ENCODE measurements at regions not wholly inside any gene's neighbourhood (a gene's known extent, or its start where the extent isn't known, plus 50 kb on each side); places are given as distances from the start of the nearest gene placed in this dataset.

GRCh38 chr1:87250336-87250735 lies 78.3 kb upstream of the LMO4 start:
- H3K27ac ChIP-seq (ENCODE audit: low read depth, low read length): no peak overlapping the region
- H4K20me1 ChIP-seq (ENCODE audit: insufficient read depth, low read length): no peaks in the 10 kb centered on the region
- no peaks in the 10 kb centered on the region for H3K4me1 ChIP-seq (ENCODE audit: insufficient read depth, low read length)
- H3K9me3 ChIP-seq (ENCODE audit: low read depth, low read length): no peaks in the 10 kb centered on the region
- H3K36me3 ChIP-seq (ENCODE audit: insufficient read depth, low read length): no peaks in the 10 kb centered on the region
- H3K27me3 ChIP-seq (ENCODE audit: insufficient read depth, low read length): no peaks in the 10 kb centered on the region
- DNase-seq (ENCODE audit: insufficient read length, low spot score, missing footprints): no peak
- H3K4me3 ChIP-seq (ENCODE audit: insufficient read depth, low read length): no peak overlapping the region
- TF ChIP-seq CTCF (IDR thresholded peaks at IDR 0.05; ENCODE audit: extremely low read depth, low read depth, low read length): no peak
- no peaks in the 10 kb centered on the region for H3K79me2 ChIP-seq (ENCODE audit: insufficient read depth, low read length)
- H3K4me2 ChIP-seq (ENCODE audit: insufficient read depth, low read length): no peak overlapping the region
- no peak overlapping the region for H2AFZ ChIP-seq (ENCODE audit: low read length)

GRCh38 chr1:87252406-87252805 lies 76.3 kb upstream of the LMO4 start:
- Histone ChIP-seq H2AFZ (ENCODE audit: low read length) (no peak overlapping the region), H3K27ac (ENCODE audit: low read depth, low read length) (no peak overlapping the region), H3K9me3 (ENCODE audit: low read depth, low read length) (no peaks in the 10 kb centered on the region), H3K36me3 (ENCODE audit: insufficient read depth, low read length) (no peaks in the 10 kb centered on the region), H3K79me2 (ENCODE audit: insufficient read depth, low read length) (no peaks in the 10 kb centered on the region), H3K27me3 (ENCODE audit: insufficient read depth, low read length) (no peaks in the 10 kb centered on the region), H3K4me1 (ENCODE audit: insufficient read depth, low read length) (no peaks in the 10 kb centered on the region), H3K4me3 (ENCODE audit: insufficient read depth, low read length) (no peak overlapping the region), H4K20me1 (ENCODE audit: insufficient read depth, low read length) (no peaks in the 10 kb centered on the region), H3K4me2 (ENCODE audit: insufficient read depth, low read length) (no peak overlapping the region)
- no peak for TF ChIP-seq CTCF (IDR thresholded peaks at IDR 0.05; ENCODE audit: extremely low read depth, low read depth, low read length)
- no peak for DNase-seq (ENCODE audit: insufficient read length, low spot score, missing footprints)

- DNase-seq (ENCODE audit: insufficient read length, low spot score, missing footprints): no peak
- H3K79me2 ChIP-seq (ENCODE audit: insufficient read depth, low read length): no peaks in the 10 kb centered on the region
- no peak for TF ChIP-seq CTCF (IDR thresholded peaks at IDR 0.05; ENCODE audit: extremely low read depth, low read depth, low read length)
- H3K4me3 ChIP-seq (ENCODE audit: insufficient read depth, low read length): no peak overlapping the region
- no peak overlapping the region for H3K4me2 ChIP-seq (ENCODE audit: insufficient read depth, low read length)
- no peaks in the 10 kb centered on the region for H3K36me3 ChIP-seq (ENCODE audit: insufficient read depth, low read length)
- no peak overlapping the region for H2AFZ ChIP-seq (ENCODE audit: low read length)
- H3K4me1 ChIP-seq (ENCODE audit: insufficient read depth, low read length): no peaks in the 10 kb centered on the region
- no peaks in the 10 kb centered on the region for H4K20me1 ChIP-seq (ENCODE audit: insufficient read depth, low read length)
- no peak overlapping the region for H3K27ac ChIP-seq (ENCODE audit: low read depth, low read length)
- peaks cover 10% of the 10 kb centered on the region for H3K27me3 ChIP-seq (ENCODE audit: insufficient read depth, low read length)
- H3K9me3 ChIP-seq (ENCODE audit: low read depth, low read length): no peaks in the 10 kb centered on the region
These were observed 66.0 kb upstream of the LMO4 start for GRCh38 chr1:87262688-87263087.

- Histone ChIP-seq H4K20me1 (ENCODE audit: insufficient read depth, low read length) (no peaks in the 10 kb centered on the region), H3K79me2 (ENCODE audit: insufficient read depth, low read length) (no peaks in the 10 kb centered on the region), H3K4me2 (ENCODE audit: insufficient read depth, low read length) (no peak overlapping the region), H3K9me3 (ENCODE audit: low read depth, low read length) (no peaks in the 10 kb centered on the region), H3K4me1 (ENCODE audit: insufficient read depth, low read length) (no peaks in the 10 kb centered on the region), H3K27me3 (ENCODE audit: insufficient read depth, low read length) (peaks cover 10% of the 10 kb centered on the region), H3K36me3 (ENCODE audit: insufficient read depth, low read length) (no peaks in the 10 kb centered on the region), H3K27ac (ENCODE audit: low read depth, low read length) (no peak overlapping the region), H3K4me3 (ENCODE audit: insufficient read depth, low read length) (no peak overlapping the region), H2AFZ (ENCODE audit: low read length) (no peak overlapping the region)
- no peak for DNase-seq (ENCODE audit: insufficient read length, low spot score, missing footprints)
- no peak for TF ChIP-seq CTCF (IDR thresholded peaks at IDR 0.05; ENCODE audit: extremely low read depth, low read depth, low read length)
These were observed 65.4 kb upstream of the LMO4 start for GRCh38 chr1:87263281-87263680.
